C4-2B (cell line): ENCODE measurements at regions not wholly inside any gene's neighbourhood (a gene's known extent, or its start where the extent isn't known, plus 50 kb on each side); places are given as distances from the start of the nearest gene placed in this dataset.

Experiments
- ZFX ChIP-seq: fragments of 450-650 bp; IDR thresholded peaks from 2 replicates; pipeline ENCODE4 v1.6.1; 2017
- TF ChIP-seq, protein P1 (sequence below): fragments of 450-650 bp; conservative IDR thresholded peaks from 2 replicates; pipeline ENCODE4 v1.5.1; 2017; ENCODE audit warnings: mild to moderate bottlenecking

DNA sequence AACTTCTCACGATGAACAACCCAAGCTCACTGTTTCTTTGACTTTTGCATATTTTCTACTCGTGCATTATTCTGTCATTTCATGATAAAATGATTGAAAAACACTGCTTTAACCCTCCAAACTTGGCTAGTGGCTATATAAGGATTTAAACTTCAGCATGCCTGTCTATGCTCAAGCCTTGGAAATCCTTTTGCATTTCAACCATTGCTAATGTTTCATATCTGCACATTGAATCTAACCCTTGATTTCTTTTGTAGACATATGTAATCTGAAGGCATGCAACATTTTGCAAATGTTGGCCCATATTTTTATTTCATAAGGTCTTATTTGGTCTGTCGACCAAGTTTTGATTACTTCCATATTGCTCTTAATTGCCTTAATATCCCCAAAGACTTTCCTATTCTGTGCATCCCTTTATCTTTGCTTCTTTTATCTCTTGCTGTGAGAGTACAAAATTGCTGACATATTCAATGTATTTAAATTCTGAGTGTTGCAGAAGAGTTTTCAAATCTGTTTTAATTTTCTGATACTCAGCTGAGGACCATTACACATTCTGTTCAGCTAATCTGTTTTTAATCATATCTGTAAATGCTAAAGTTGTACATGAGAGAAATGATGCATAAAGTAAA lies 403.7 kb upstream of the ZNF608 start:
- TF ChIP-seq, protein P1, sequence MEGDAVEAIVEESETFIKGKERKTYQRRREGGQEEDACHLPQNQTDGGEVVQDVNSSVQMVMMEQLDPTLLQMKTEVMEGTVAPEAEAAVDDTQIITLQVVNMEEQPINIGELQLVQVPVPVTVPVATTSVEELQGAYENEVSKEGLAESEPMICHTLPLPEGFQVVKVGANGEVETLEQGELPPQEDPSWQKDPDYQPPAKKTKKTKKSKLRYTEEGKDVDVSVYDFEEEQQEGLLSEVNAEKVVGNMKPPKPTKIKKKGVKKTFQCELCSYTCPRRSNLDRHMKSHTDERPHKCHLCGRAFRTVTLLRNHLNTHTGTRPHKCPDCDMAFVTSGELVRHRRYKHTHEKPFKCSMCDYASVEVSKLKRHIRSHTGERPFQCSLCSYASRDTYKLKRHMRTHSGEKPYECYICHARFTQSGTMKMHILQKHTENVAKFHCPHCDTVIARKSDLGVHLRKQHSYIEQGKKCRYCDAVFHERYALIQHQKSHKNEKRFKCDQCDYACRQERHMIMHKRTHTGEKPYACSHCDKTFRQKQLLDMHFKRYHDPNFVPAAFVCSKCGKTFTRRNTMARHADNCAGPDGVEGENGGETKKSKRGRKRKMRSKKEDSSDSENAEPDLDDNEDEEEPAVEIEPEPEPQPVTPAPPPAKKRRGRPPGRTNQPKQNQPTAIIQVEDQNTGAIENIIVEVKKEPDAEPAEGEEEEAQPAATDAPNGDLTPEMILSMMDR: no peak
- TF ChIP-seq ZFX: no peak
